ENCODE measurements at regions not wholly inside any gene's neighbourhood (a gene's known extent, or its start where the extent isn't known, plus 50 kb on each side); places are given as distances from the start of the nearest gene placed in this dataset.
"Not testable (repeated sequence)": the region's sequence is repeated elsewhere in the genome, so short reads cannot be mapped to it uniquely, and the experiment has no call there.

GRCh38 chr3:177463863-177464262, 266.6 kb upstream of the TBL1XR1 start:
- Mint-ChIP-seq H3K36me3 (no peaks in the 10 kb centered on the region), H3K9me3 (no peaks in the 10 kb centered on the region), H3K4me3 (no peak overlapping the region), H3K27me3 (peaks cover 0 to 1% of the 10 kb centered on the region in 2 donors), H3K27ac (peak overlapping the region in 1 of 8 donors; percentile 5), H3K4me1 (peaks cover 0 to 8% (median 5%) of the 10 kb centered on the region in 3 donors)
- DNase-seq: no peak
- Histone ChIP-seq H3K27ac (ENCODE audit: low read depth, low read length) (no peak overlapping the region), H3K9me3 (ENCODE audit: low read length) (no peaks in the 10 kb centered on the region), H3K27me3 (ENCODE audit: insufficient read depth, low read length, poor library complexity, severe bottlenecking) (no peaks in the 10 kb centered on the region), H3K36me3 (ENCODE audit: insufficient read depth, low read length) (no peaks in the 10 kb centered on the region), H3K4me1 (ENCODE audit: insufficient read depth, low read length) (no peaks in the 10 kb centered on the region), H3K4me3 (ENCODE audit: low read length) (no peak overlapping the region)
- ChIA-PET POLR2A (no interaction called here), CTCF (no interaction called here)

- peaks cover 0 to 8% (median 5%) of the 10 kb centered on the region in 3 donors for H3K4me1 Mint-ChIP-seq
- peak overlapping the region in 2 of 8 donors; percentile 5 to 37 for H3K27ac Mint-ChIP-seq
- no peak overlapping the region for H3K27ac ChIP-seq (ENCODE audit: low read depth, low read length)
- H3K27me3 ChIP-seq (ENCODE audit: insufficient read depth, low read length, poor library complexity, severe bottlenecking): no peaks in the 10 kb centered on the region
- no peaks in the 10 kb centered on the region for H3K36me3 Mint-ChIP-seq
- peaks cover 0 to 1% of the 10 kb centered on the region in 2 donors for H3K27me3 Mint-ChIP-seq
- H3K4me3 ChIP-seq (ENCODE audit: low read length): no peak overlapping the region
- no peaks in the 10 kb centered on the region for H3K36me3 ChIP-seq (ENCODE audit: insufficient read depth, low read length)
- no peak for DNase-seq
- CTCF ChIA-PET: no interaction called here
- H3K4me3 Mint-ChIP-seq: no peak overlapping the region
- H3K9me3 ChIP-seq (ENCODE audit: low read length): no peaks in the 10 kb centered on the region
- H3K4me1 ChIP-seq (ENCODE audit: insufficient read depth, low read length): no peaks in the 10 kb centered on the region
- no peaks in the 10 kb centered on the region for H3K9me3 Mint-ChIP-seq
- POLR2A ChIA-PET: no interaction called here
These were observed 267.3 kb upstream of the TBL1XR1 start for GRCh38 chr3:177464392-177465256.

GRCh38 chr3:177465257-177465642, 268.0 kb upstream of the TBL1XR1 start:
- Mint-ChIP-seq H3K9me3 (no peaks in the 10 kb centered on the region), H3K4me1 (peaks cover 0 to 8% (median 5%) of the 10 kb centered on the region in 3 donors), H3K27me3 (peaks cover 0 to 1% of the 10 kb centered on the region in 2 donors), H3K27ac (peak overlapping the region in 1 of 8 donors; percentile 35), H3K4me3 (no peak overlapping the region), H3K36me3 (no peaks in the 10 kb centered on the region)
- Histone ChIP-seq H3K36me3 (ENCODE audit: insufficient read depth, low read length) (no peaks in the 10 kb centered on the region), H3K4me3 (ENCODE audit: low read length) (no peak overlapping the region), H3K27me3 (ENCODE audit: insufficient read depth, low read length, poor library complexity, severe bottlenecking) (no peaks in the 10 kb centered on the region), H3K27ac (ENCODE audit: low read depth, low read length) (no peak overlapping the region), H3K4me1 (ENCODE audit: insufficient read depth, low read length) (no peaks in the 10 kb centered on the region), H3K9me3 (ENCODE audit: low read length) (no peaks in the 10 kb centered on the region)
- CTCF ChIA-PET: no interaction called here
- POLR2A ChIA-PET: no interaction called here
- DNase-seq: no peak

- H3K27ac Mint-ChIP-seq: no peak overlapping the region
- peaks cover 0 to 1% of the 10 kb centered on the region in 2 donors for H3K27me3 Mint-ChIP-seq
- H3K4me1 Mint-ChIP-seq: peaks cover 0 to 8% (median 5%) of the 10 kb centered on the region in 3 donors
- no peak overlapping the region for H3K4me3 Mint-ChIP-seq
- ChIA-PET CTCF (no interaction called here), POLR2A (no interaction called here)
- H3K4me3 ChIP-seq (ENCODE audit: low read length): no peak overlapping the region
- no peak for DNase-seq
- H3K27me3 ChIP-seq (ENCODE audit: insufficient read depth, low read length, poor library complexity, severe bottlenecking): no peaks in the 10 kb centered on the region
- no peaks in the 10 kb centered on the region for H3K9me3 Mint-ChIP-seq
- no peaks in the 10 kb centered on the region for H3K9me3 ChIP-seq (ENCODE audit: low read length)
- no peaks in the 10 kb centered on the region for H3K36me3 Mint-ChIP-seq
- H3K27ac ChIP-seq (ENCODE audit: low read depth, low read length): no peak overlapping the region
- H3K36me3 ChIP-seq (ENCODE audit: insufficient read depth, low read length): no peaks in the 10 kb centered on the region
- H3K4me1 ChIP-seq (ENCODE audit: insufficient read depth, low read length): no peaks in the 10 kb centered on the region
These were observed 268.8 kb upstream of the TBL1XR1 start for GRCh38 chr3:177466074-177466473.

- POLR2A ChIA-PET; H3K4me3 Mint-ChIP-seq; H3K4me1 ChIP-seq (ENCODE audit: insufficient read depth, low read length); H3K9me3 Mint-ChIP-seq; H3K27me3 Mint-ChIP-seq; H3K27me3 ChIP-seq (ENCODE audit: insufficient read depth, low read length, poor library complexity, severe bottlenecking); H3K27ac Mint-ChIP-seq; H3K27ac ChIP-seq (ENCODE audit: low read depth, low read length); H3K9me3 ChIP-seq (ENCODE audit: low read length); DNase-seq; H3K4me3 ChIP-seq (ENCODE audit: low read length); H3K36me3 ChIP-seq (ENCODE audit: insufficient read depth, low read length); H3K4me1 Mint-ChIP-seq; H3K36me3 Mint-ChIP-seq: not testable (repeated sequence)
- CTCF ChIA-PET: interaction anchor here (0.8 kb wide), 1 partner anchor 104 kb away, joined by 3 read pairs; no protein-coding TSS in a partner anchor
These were observed 269.3 kb upstream of the TBL1XR1 start for GRCh38 chr3:177466622-177467021.

GRCh38 chr3:177467247-177467985, 270.1 kb upstream of the TBL1XR1 start:
- no peak overlapping the region for H3K27ac Mint-ChIP-seq
- peaks cover 0 to 1% of the 10 kb centered on the region in 2 donors for H3K27me3 Mint-ChIP-seq
- Histone ChIP-seq H3K4me1 (ENCODE audit: insufficient read depth, low read length) (no peaks in the 10 kb centered on the region), H3K36me3 (ENCODE audit: insufficient read depth, low read length) (no peaks in the 10 kb centered on the region), H3K27ac (ENCODE audit: low read depth, low read length) (no peak overlapping the region), H3K9me3 (ENCODE audit: low read length) (no peaks in the 10 kb centered on the region), H3K4me3 (ENCODE audit: low read length) (no peak overlapping the region), H3K27me3 (ENCODE audit: insufficient read depth, low read length, poor library complexity, severe bottlenecking) (no peaks in the 10 kb centered on the region)
- H3K4me1 Mint-ChIP-seq: peaks cover 2 to 14% (median 5%) of the 10 kb centered on the region in 3 donors
- CTCF ChIA-PET: interaction anchor here (0.8 kb wide), 1 partner anchor 105 kb away, joined by 3 read pairs; no protein-coding TSS in a partner anchor
- no peak overlapping the region for H3K4me3 Mint-ChIP-seq
- no peak for DNase-seq
- no peaks in the 10 kb centered on the region for H3K9me3 Mint-ChIP-seq
- POLR2A ChIA-PET: no interaction called here
- no peaks in the 10 kb centered on the region for H3K36me3 Mint-ChIP-seq

GRCh38 chr3:177468331-177468730, 271.0 kb upstream of the TBL1XR1 start:
- POLR2A ChIA-PET: no interaction called here
- no peak overlapping the region for H3K4me3 ChIP-seq (ENCODE audit: low read length)
- H3K4me1 Mint-ChIP-seq: peaks cover 2 to 14% (median 5%) of the 10 kb centered on the region in 3 donors
- H3K36me3 Mint-ChIP-seq: no peaks in the 10 kb centered on the region
- H3K27me3 Mint-ChIP-seq: peaks cover 0 to 1% of the 10 kb centered on the region in 2 donors
- H3K36me3 ChIP-seq (ENCODE audit: insufficient read depth, low read length): no peaks in the 10 kb centered on the region
- peak overlapping the region in 1 of 8 donors; percentile 31 for H3K27ac Mint-ChIP-seq
- CTCF ChIA-PET: no interaction called here
- no peak for DNase-seq
- no peaks in the 10 kb centered on the region for H3K27me3 ChIP-seq (ENCODE audit: insufficient read depth, low read length, poor library complexity, severe bottlenecking)
- no peaks in the 10 kb centered on the region for H3K9me3 Mint-ChIP-seq
- H3K4me1 ChIP-seq (ENCODE audit: insufficient read depth, low read length): no peaks in the 10 kb centered on the region
- no peak overlapping the region for H3K27ac ChIP-seq (ENCODE audit: low read depth, low read length)
- H3K4me3 Mint-ChIP-seq: no peak overlapping the region
- no peaks in the 10 kb centered on the region for H3K9me3 ChIP-seq (ENCODE audit: low read length)

- CTCF ChIA-PET: interaction anchor here (0.6 kb wide), 1 partner anchor 416 kb away, joined by 4 read pairs; no protein-coding TSS in a partner anchor
- no peak overlapping the region for H3K27ac Mint-ChIP-seq
- no peaks in the 10 kb centered on the region for H3K4me1 ChIP-seq (ENCODE audit: insufficient read depth, low read length)
- DNase-seq: no peak
- no peaks in the 10 kb centered on the region for H3K9me3 ChIP-seq (ENCODE audit: low read length)
- H3K9me3 Mint-ChIP-seq: no peaks in the 10 kb centered on the region
- H3K27ac ChIP-seq (ENCODE audit: low read depth, low read length): no peak overlapping the region
- H3K27me3 Mint-ChIP-seq: peaks cover 0 to 1% of the 10 kb centered on the region in 2 donors
- H3K36me3 ChIP-seq (ENCODE audit: insufficient read depth, low read length): no peaks in the 10 kb centered on the region
- no peak overlapping the region for H3K4me3 ChIP-seq (ENCODE audit: low read length)
- H3K4me1 Mint-ChIP-seq: peaks cover 2 to 14% (median 5%) of the 10 kb centered on the region in 3 donors
- POLR2A ChIA-PET: no interaction called here
- no peak overlapping the region for H3K4me3 Mint-ChIP-seq
- H3K27me3 ChIP-seq (ENCODE audit: insufficient read depth, low read length, poor library complexity, severe bottlenecking): no peaks in the 10 kb centered on the region
- H3K36me3 Mint-ChIP-seq: no peaks in the 10 kb centered on the region
These were observed 271.5 kb upstream of the TBL1XR1 start for GRCh38 chr3:177468816-177469215.

Measured in CD8-positive, alpha-beta memory T cell (primary cell).